H9 (cell line): ENCODE measurements at regions not wholly inside any gene's neighbourhood (a gene's known extent, or its start where the extent isn't known, plus 50 kb on each side); places are given as distances from the start of the nearest gene placed in this dataset.

Experiments used
- DNase-seq: peaks from one replicate; pipeline ENCODE4 v3.0.0-alpha.2; 2017
- H2AFZ ChIP-seq: one replicate; pipeline ENCODE4 v1.6.1; 2013; ENCODE audit warnings: mild to moderate bottlenecking, low read length, control low read depth, moderate library complexity
- H2AK5ac ChIP-seq: 2 replicates; pipeline ENCODE4 v1.6.1; 2013; ENCODE audit warnings: low read length, control low read depth, mixed read lengths; ENCODE audit not compliant: insufficient read length
- H2BK120ac ChIP-seq: one replicate; pipeline ENCODE4 v1.6.1; 2013; ENCODE audit warnings: low read depth, mild to moderate bottlenecking, low read length, control low read depth, inconsistent platforms; ENCODE audit not compliant: poor library complexity, severe bottlenecking
- H2BK12ac ChIP-seq: 2 replicates; pipeline ENCODE4 v1.6.1; 2013; ENCODE audit warnings: low read length, control low read depth, mixed read lengths, low read depth; ENCODE audit not compliant: insufficient read length
- H2BK15ac ChIP-seq: 2 replicates; pipeline ENCODE4 v1.6.1; 2013; ENCODE audit warnings: low read depth, low read length, control low read depth
- H2BK20ac ChIP-seq: one replicate; pipeline ENCODE4 v1.6.1; 2013; ENCODE audit warnings: low read depth, mild to moderate bottlenecking, low read length, control low read depth, inconsistent platforms; ENCODE audit not compliant: poor library complexity, severe bottlenecking
- H2BK5ac ChIP-seq: 2 replicates; pipeline ENCODE4 v1.6.1; 2013; ENCODE audit warnings: low read length, control low read depth, mixed read lengths; ENCODE audit not compliant: insufficient read length
- H3K14ac ChIP-seq: 2 replicates; pipeline ENCODE4 v1.6.1; 2013; ENCODE audit warnings: low read length, control low read depth; ENCODE audit not compliant: insufficient read depth
- H3K18ac ChIP-seq: 2 replicates; pipeline ENCODE4 v1.6.1; 2013; ENCODE audit warnings: low read depth, mild to moderate bottlenecking, mixed read lengths, low read length, control low read depth; ENCODE audit not compliant: insufficient read length
- H3K23ac ChIP-seq: 2 replicates; pipeline ENCODE4 v1.6.1; 2013; ENCODE audit warnings: low read length, control low read depth, mixed read lengths, low read depth; ENCODE audit not compliant: insufficient read length
- H3K23me2 ChIP-seq: 2 replicates; pipeline ENCODE4 v1.6.1; 2013; ENCODE audit warnings: low read depth, mild to moderate bottlenecking, mixed read lengths, low read length, control low read depth; ENCODE audit not compliant: insufficient read length, poor library complexity, severe bottlenecking
- H3K27ac ChIP-seq: 2 replicates; pipeline ENCODE4 v1.5.1; 2013; ENCODE audit warnings: low read length, control low read depth, mixed read lengths, low read depth; ENCODE audit not compliant: insufficient read length
- H3K27me3 ChIP-seq: 2 replicates; pipeline ENCODE4 v1.6.1; 2013; ENCODE audit warnings: low read length, control low read depth, inconsistent platforms; ENCODE audit not compliant: insufficient read depth
- H3K4ac ChIP-seq: 2 replicates; pipeline ENCODE4 v1.6.1; 2013; ENCODE audit warnings: low read depth, mild to moderate bottlenecking, control low read depth, inconsistent platforms, low read length, moderate library complexity
- H3K4me1 ChIP-seq: 2 replicates; pipeline ENCODE4 v1.6.1; 2013; ENCODE audit warnings: low read length, control low read depth, inconsistent platforms; ENCODE audit not compliant: insufficient read depth
- H3K4me2 ChIP-seq: 2 replicates; pipeline ENCODE4 v1.6.1; 2013; ENCODE audit warnings: low read length, control low read depth, mixed read lengths; ENCODE audit not compliant: insufficient read length, insufficient read depth
- H3K56ac ChIP-seq: 2 replicates; pipeline ENCODE4 v1.6.1; 2013; ENCODE audit warnings: low read depth, mild to moderate bottlenecking, mixed read lengths, low read length, control low read depth; ENCODE audit not compliant: insufficient read length
- H3K79me1 ChIP-seq: 2 replicates; pipeline ENCODE4 v1.6.1; 2013; ENCODE audit warnings: low read depth, mild to moderate bottlenecking, moderate library complexity, low read length, control low read depth, inconsistent platforms; ENCODE audit not compliant: insufficient read depth, poor library complexity, severe bottlenecking
- H3K79me2 ChIP-seq: 2 replicates; pipeline ENCODE4 v1.6.1; 2013; ENCODE audit warnings: low read length, control low read depth, inconsistent platforms; ENCODE audit not compliant: insufficient read depth
- H3K9ac ChIP-seq: 2 replicates; pipeline ENCODE4 v1.6.1; 2013; ENCODE audit warnings: low read length, control low read depth, mixed read lengths; ENCODE audit not compliant: insufficient read length; ENCODE audit errors: extremely low read depth
- H3K9me3 ChIP-seq: one replicate; pipeline ENCODE4 v1.6.1; 2013; ENCODE audit warnings: low read depth, low read length, inconsistent platforms; ENCODE audit not compliant: control insufficient read depth
- H3T11ph ChIP-seq: one replicate; pipeline ENCODE4 v1.6.1; 2013; ENCODE audit warnings: mild to moderate bottlenecking, low read length, control low read depth, inconsistent platforms
- H4K20me1 ChIP-seq: one replicate; pipeline ENCODE4 v1.6.1; 2013; ENCODE audit not compliant: control insufficient read depth, insufficient read length, insufficient read depth
- H4K5ac ChIP-seq: 2 replicates; pipeline ENCODE4 v1.6.1; 2013; ENCODE audit warnings: low read depth, mild to moderate bottlenecking, mixed read lengths, low read length, control low read depth; ENCODE audit not compliant: insufficient read length
- H4K8ac ChIP-seq: replicated peaks from 2 replicates; pipeline ENCODE4 v1.6.1; 2013; ENCODE audit warnings: low read length, control low read depth, mixed read lengths, low read depth; ENCODE audit not compliant: insufficient read length
- H4K91ac ChIP-seq: 2 replicates; pipeline ENCODE4 v1.6.1; 2013; ENCODE audit warnings: low read depth, mild to moderate bottlenecking, moderate library complexity, mixed read lengths, low read length, control low read depth; ENCODE audit not compliant: insufficient read length
- H3K27ac Mint-ChIP-seq, 3 experiments: 2 replicates in 2 of 3; 3 replicates in 1 of 3; pipeline ENCODE4 v1.8.0; 2020 to 2021; ENCODE audit warnings: mixed read lengths in 3 of 3, mild to moderate bottlenecking in 1 of 3, moderate library complexity in 1 of 3
- H3K27me3 Mint-ChIP-seq: 2 replicates; pipeline ENCODE4 v1.8.0; 2021; ENCODE audit warnings: low read depth, mild to moderate bottlenecking, moderate library complexity, mixed read lengths
- H3K36me3 Mint-ChIP-seq, 3 experiments: 2 replicates in 2 of 3; 3 replicates in 1 of 3; pipeline ENCODE4 v1.8.0; 2020 to 2021; ENCODE audit warnings: low read depth in 3 of 3, mixed read lengths in 3 of 3; ENCODE audit not compliant: insufficient read depth in 1 of 3
- H3K4me1 Mint-ChIP-seq, 2 experiments: 2 replicates each; pipeline ENCODE4 v1.8.0; 2020; ENCODE audit warnings: mixed read lengths in 2 of 2
- H3K4me3 Mint-ChIP-seq, 2 experiments: 2 replicates in 1 of 2; 3 replicates in 1 of 2; pipeline ENCODE4 v1.8.0; 2020 to 2021; ENCODE audit warnings: mild to moderate bottlenecking in 2 of 2, mixed read lengths in 2 of 2, moderate library complexity in 1 of 2
- H3K9me3 Mint-ChIP-seq, 2 experiments: 2 replicates in 1 of 2; 3 replicates in 1 of 2; pipeline ENCODE4 v1.8.0; 2020; ENCODE audit warnings: mild to moderate bottlenecking in 2 of 2, mixed read lengths in 2 of 2, moderate library complexity in 1 of 2
- CTCF ChIP-seq: fragments of 200-600 bp; sonication (generic); conservative IDR thresholded peaks from 3 replicates; pipeline ENCODE4 v1.8.0; 2021; ENCODE audit warnings: antibody characterized with exemption, mild to moderate bottlenecking
- WGBS: extraction: QIAGEN DNeasy Blood & Tissue Kit; methylation state at CpG from one replicate; pipeline ENCODE4 v1.1.7; 2013; ENCODE audit warnings: missing lambda C conversion rate, low lambda C conversion rate, mixed read lengths; ENCODE audit not compliant: insufficient read length; ENCODE audit errors: extremely low coverage; 5-methylcytosine and 5-hydroxymethylcytosine counted together

- Mint-ChIP-seq H3K27ac (no peak overlapping the region), H3K9me3 (no peaks in the 10 kb centered on the region), H3K4me1 (peaks cover 17 to 38% of the 10 kb centered on the region in 2 experiments), H3K4me3 (no peak overlapping the region; a peak in 1 of 5 replicates), H3K36me3 (peaks cover 0 to 6% (median 0%) of the 10 kb centered on the region in 3 experiments; a peak in 1 of 7 replicates), H3K27me3 (peaks cover 9% of the 10 kb centered on the region)
- H2AK5ac ChIP-seq: no peak overlapping the region
- no peak overlapping the region for H4K5ac ChIP-seq
- H3K4me1 ChIP-seq: no peaks in the 10 kb centered on the region; the same call in 1 of the 2 replicates
- H3K79me1 ChIP-seq: no peaks in the 10 kb centered on the region
- no peaks in the 10 kb centered on the region for H4K20me1 ChIP-seq
- H3K9ac ChIP-seq: no peak overlapping the region
- H3K9me3 ChIP-seq: no peaks in the 10 kb centered on the region
- no peak overlapping the region for H3K27ac ChIP-seq
- H2BK15ac ChIP-seq: no peak overlapping the region
- H3K23ac ChIP-seq: no peak overlapping the region
- no peak overlapping the region for H3K4ac ChIP-seq
- no peak for DNase-seq
- no CpG with 5 or more reads among the region's 5 CpGs for WGBS
- no peak for TF ChIP-seq CTCF
- H2BK120ac ChIP-seq: no peak overlapping the region
- H3K4me2 ChIP-seq: no peak overlapping the region
- H3K23me2 ChIP-seq: no peaks in the 10 kb centered on the region
- H3K79me2 ChIP-seq: no peaks in the 10 kb centered on the region
- no peak overlapping the region for H4K8ac ChIP-seq
- H3K56ac ChIP-seq: no peak overlapping the region
- no peaks in the 10 kb centered on the region for H3K27me3 ChIP-seq
- H4K91ac ChIP-seq: no peak overlapping the region
- no peak overlapping the region for H2BK5ac ChIP-seq
- H2BK12ac ChIP-seq: no peak overlapping the region
- no peak overlapping the region for H2AFZ ChIP-seq
- no peak overlapping the region for H3T11ph ChIP-seq
- no peak overlapping the region for H3K14ac ChIP-seq
- no peak overlapping the region for H3K18ac ChIP-seq
- H2BK20ac ChIP-seq: no peak overlapping the region
These were observed 218.5 kb upstream of the RPL38 start for GRCh38 chr17:73984941-73985340.
